H1 (cell line): ENCODE measurements at regions not wholly inside any gene's neighbourhood (a gene's known extent, or its start where the extent isn't known, plus 50 kb on each side); places are given as distances from the start of the nearest gene placed in this dataset.

Experiments used
- BCL11A ChIP-seq, 2 experiments: IDR thresholded peaks; one replicate each; pipeline ENCODE4 v1.6.1; 2011; ENCODE audit warnings: low read depth in 2 of 2, low read length in 2 of 2, mild to moderate bottlenecking in 2 of 2

DNA sequence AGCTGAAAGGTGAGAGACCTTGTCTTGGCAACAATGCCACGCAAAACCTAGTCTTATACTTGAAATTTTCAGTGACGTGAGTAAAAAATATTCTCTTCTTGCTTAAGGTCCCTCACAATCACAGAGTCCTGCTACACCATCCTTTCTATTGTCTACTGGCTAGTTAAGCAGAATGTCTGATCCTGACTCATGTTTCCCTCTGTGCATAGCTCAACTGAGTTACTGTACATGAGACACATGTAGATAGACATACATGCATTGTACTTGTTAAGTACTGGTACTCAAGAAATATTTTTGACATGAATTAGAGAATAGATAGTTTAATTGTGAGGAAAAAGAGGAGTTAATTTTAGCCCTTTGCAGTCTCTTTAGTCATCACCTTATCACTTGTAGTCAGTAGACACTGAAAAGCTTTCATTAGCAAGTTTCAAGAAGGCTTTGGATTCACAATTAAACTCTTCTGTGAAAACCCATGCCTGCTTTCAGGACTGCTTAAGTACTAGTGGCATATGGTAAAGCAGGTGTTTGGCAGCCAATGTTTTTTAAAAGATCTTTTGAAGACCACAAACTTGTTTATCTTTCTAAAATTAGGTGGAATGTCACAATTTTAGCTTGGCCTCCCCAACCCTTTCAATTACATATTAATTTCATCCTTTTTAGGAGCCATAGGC lies 158.7 kb upstream of the CCDC150 start (continued):
- TF ChIP-seq BCL11A (IDR thresholded peaks at IDR 0.05; ENCODE audit: low read depth in 2 of 2, low read length in 2 of 2) = no peak
- TF ChIP-seq, all 59 proteins: peak for 0
